ENCODE measurements at regions not wholly inside any gene's neighbourhood (a gene's known extent, or its start where the extent isn't known, plus 50 kb on each side); places are given as distances from the start of the nearest gene placed in this dataset.

- H4K20me1 ChIP-seq (ENCODE audit: insufficient read depth, low read length): no peaks in the 10 kb centered on the region
- no peak overlapping the region for H3K4me3 ChIP-seq (ENCODE audit: insufficient read depth, low read depth, low read length)
- H3K27ac ChIP-seq (ENCODE audit: low read depth, low read length): no peak overlapping the region
- FAIRE-seq (no peak), DNase-seq (ENCODE audit: low read depth) (no peak)
- no peaks in the 10 kb centered on the region for H3K79me2 ChIP-seq (ENCODE audit: insufficient read depth, low read length)
- Mint-ChIP-seq H3K4me1 (ENCODE audit: low read depth, unreplicated experiment) (peaks cover 7% of the 10 kb centered on the region), H3K4me3 (ENCODE audit: unreplicated experiment) (no peak overlapping the region), H3K27me3 (ENCODE audit: low read depth, unreplicated experiment) (peaks cover 5% of the 10 kb centered on the region), H3K36me3 (ENCODE audit: low read depth, unreplicated experiment) (peaks cover 4% of the 10 kb centered on the region), H3K9me3 (ENCODE audit: unreplicated experiment) (peaks cover 20% of the 10 kb centered on the region), H3K27ac (ENCODE audit: unreplicated experiment) (no peak overlapping the region)
- no peak overlapping the region for H3K9ac ChIP-seq (ENCODE audit: low read length)
- no peaks in the 10 kb centered on the region for H3K36me3 ChIP-seq (ENCODE audit: insufficient read depth, low read length)
- peaks cover 6% of the 10 kb centered on the region for H3K4me1 ChIP-seq (ENCODE audit: insufficient read depth, low read length)
- TF ChIP-seq EZH2 (IDR thresholded peaks at IDR 0.05; ENCODE audit: insufficient read depth, low read length): no peak
- TF ChIP-seq CTCF (IDR thresholded peaks at IDR 0.05; ENCODE audit: insufficient read depth, low read depth, low read length): no peak
- no peak overlapping the region for H3K4me2 ChIP-seq (ENCODE audit: low read length)
- H3K9me3 ChIP-seq (ENCODE audit: insufficient read depth, low read depth, low read length): peaks cover 4% of the 10 kb centered on the region
- H3K27me3 ChIP-seq (ENCODE audit: insufficient read depth, low read length): no peaks in the 10 kb centered on the region
- no peak overlapping the region for H2AFZ ChIP-seq (ENCODE audit: low read depth, low read length)
These were observed 79.9 kb upstream of the NCOR2 start for GRCh38 chr12:124647316-124647715.

- Histone ChIP-seq H3K9me3 (ENCODE audit: insufficient read depth, low read depth, low read length) (peaks cover 4% of the 10 kb centered on the region), H3K79me2 (ENCODE audit: insufficient read depth, low read length) (no peaks in the 10 kb centered on the region), H3K4me2 (ENCODE audit: low read length) (no peak overlapping the region), H3K9ac (ENCODE audit: low read length) (no peak overlapping the region), H3K27ac (ENCODE audit: low read depth, low read length) (no peak overlapping the region), H3K27me3 (ENCODE audit: insufficient read depth, low read length) (no peaks in the 10 kb centered on the region), H3K4me3 (ENCODE audit: insufficient read depth, low read depth, low read length) (no peak overlapping the region), H4K20me1 (ENCODE audit: insufficient read depth, low read length) (no peaks in the 10 kb centered on the region), H3K4me1 (ENCODE audit: insufficient read depth, low read length) (peaks cover 3% of the 10 kb centered on the region), H3K36me3 (ENCODE audit: insufficient read depth, low read length) (no peaks in the 10 kb centered on the region), H2AFZ (ENCODE audit: low read depth, low read length) (no peak overlapping the region)
- TF ChIP-seq EZH2 (IDR thresholded peaks at IDR 0.05; ENCODE audit: insufficient read depth, low read length) (no peak), CTCF (IDR thresholded peaks at IDR 0.05; ENCODE audit: insufficient read depth, low read depth, low read length) (no peak)
- FAIRE-seq (no peak), DNase-seq (ENCODE audit: low read depth) (no peak)
- Mint-ChIP-seq H3K9me3 (ENCODE audit: unreplicated experiment) (peaks cover 20% of the 10 kb centered on the region), H3K27me3 (ENCODE audit: low read depth, unreplicated experiment) (peaks cover 5% of the 10 kb centered on the region), H3K27ac (ENCODE audit: unreplicated experiment) (no peak overlapping the region), H3K4me3 (ENCODE audit: unreplicated experiment) (no peak overlapping the region), H3K4me1 (ENCODE audit: low read depth, unreplicated experiment) (peaks cover 6% of the 10 kb centered on the region), H3K36me3 (ENCODE audit: low read depth, unreplicated experiment) (peaks cover 4% of the 10 kb centered on the region)
These were observed 79.2 kb upstream of the NCOR2 start for GRCh38 chr12:124646385-124647230.
